ENCODE measurements at regions not wholly inside any gene's neighbourhood (a gene's known extent, or its start where the extent isn't known, plus 50 kb on each side); places are given as distances from the start of the nearest gene placed in this dataset.

DNA sequence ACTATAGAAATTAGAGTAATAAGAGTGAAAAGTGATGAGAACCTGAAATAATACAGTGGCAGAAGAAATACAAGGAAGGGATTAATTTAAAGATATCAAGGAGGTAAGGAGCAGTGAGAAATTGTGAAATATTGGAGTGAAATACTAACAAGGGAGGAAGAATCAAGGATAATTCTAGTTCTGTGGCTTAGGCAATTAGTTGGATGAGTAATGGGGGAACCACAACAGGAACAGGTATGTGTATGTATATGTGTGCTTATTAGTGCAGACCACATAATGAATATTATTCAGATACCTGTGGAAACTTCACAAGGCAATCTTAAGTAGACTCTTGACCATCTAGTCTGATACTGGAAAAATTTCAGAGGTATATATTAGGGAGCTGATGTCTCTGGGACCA, 143.3 kb downstream of the TINAG start:
- H3K27me3 Mint-ChIP-seq (ENCODE audit: insufficient read depth), result peaks cover 1% of the 10 kb centered on the region; the same call in 1 of the 2 replicates
- H3K36me3 Mint-ChIP-seq (ENCODE audit: low read depth), result no peaks in the 10 kb centered on the region
- TF ChIP-seq, protein P1, sequence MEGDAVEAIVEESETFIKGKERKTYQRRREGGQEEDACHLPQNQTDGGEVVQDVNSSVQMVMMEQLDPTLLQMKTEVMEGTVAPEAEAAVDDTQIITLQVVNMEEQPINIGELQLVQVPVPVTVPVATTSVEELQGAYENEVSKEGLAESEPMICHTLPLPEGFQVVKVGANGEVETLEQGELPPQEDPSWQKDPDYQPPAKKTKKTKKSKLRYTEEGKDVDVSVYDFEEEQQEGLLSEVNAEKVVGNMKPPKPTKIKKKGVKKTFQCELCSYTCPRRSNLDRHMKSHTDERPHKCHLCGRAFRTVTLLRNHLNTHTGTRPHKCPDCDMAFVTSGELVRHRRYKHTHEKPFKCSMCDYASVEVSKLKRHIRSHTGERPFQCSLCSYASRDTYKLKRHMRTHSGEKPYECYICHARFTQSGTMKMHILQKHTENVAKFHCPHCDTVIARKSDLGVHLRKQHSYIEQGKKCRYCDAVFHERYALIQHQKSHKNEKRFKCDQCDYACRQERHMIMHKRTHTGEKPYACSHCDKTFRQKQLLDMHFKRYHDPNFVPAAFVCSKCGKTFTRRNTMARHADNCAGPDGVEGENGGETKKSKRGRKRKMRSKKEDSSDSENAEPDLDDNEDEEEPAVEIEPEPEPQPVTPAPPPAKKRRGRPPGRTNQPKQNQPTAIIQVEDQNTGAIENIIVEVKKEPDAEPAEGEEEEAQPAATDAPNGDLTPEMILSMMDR (IDR thresholded peaks at IDR 0.05), result no peak
- no peak for DNase-seq
- H3K9me3 Mint-ChIP-seq, result no peaks in the 10 kb centered on the region
- H3K4me3 Mint-ChIP-seq, result no peak overlapping the region
- H3K4me1 Mint-ChIP-seq (ENCODE audit: low read depth), result no peaks in the 10 kb centered on the region
- no peak overlapping the region for H3K27ac Mint-ChIP-seq

DNA sequence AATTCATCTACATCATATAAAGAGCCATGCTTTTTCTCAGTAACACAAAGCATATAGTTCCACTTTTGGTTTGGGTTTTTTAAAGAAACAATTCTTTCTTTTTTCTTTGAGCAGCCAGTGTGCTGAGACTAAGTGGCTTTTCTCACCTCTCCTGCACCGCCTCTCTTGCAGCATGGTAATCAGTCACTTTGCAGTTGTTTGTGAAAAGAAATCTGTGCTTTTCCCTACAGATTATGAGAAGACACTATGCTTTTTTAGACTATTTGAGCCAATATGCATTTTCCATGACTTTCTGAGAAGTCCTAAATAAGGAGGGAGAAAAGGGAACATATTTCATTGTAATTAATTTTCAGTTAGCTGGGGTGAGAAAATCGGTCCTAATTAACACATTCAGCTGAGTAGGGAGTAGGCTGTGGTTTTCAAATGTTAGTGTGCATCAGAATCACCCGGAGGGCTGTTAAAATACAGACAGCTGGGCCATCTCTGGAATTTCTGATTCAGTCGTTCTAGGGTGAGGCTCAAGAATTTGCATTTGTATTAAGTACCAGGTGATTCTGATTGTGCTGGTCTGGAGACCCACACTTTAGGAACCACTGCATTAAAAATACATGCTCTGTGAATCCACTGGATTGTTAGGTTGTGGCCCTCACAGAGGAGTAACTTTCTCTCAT, 155.2 kb downstream of the TINAG start:
- H3K4me1 Mint-ChIP-seq (ENCODE audit: low read depth), result no peaks in the 10 kb centered on the region
- TF ChIP-seq, protein P1 (IDR thresholded peaks at IDR 0.05), result no peak
- peaks cover 3% of the 10 kb centered on the region; the same call in 1 of the 2 replicates for H3K9me3 Mint-ChIP-seq
- H3K27me3 Mint-ChIP-seq (ENCODE audit: insufficient read depth), result peaks cover 2% of the 10 kb centered on the region; the same call in 1 of the 2 replicates
- no peak overlapping the region for H3K4me3 Mint-ChIP-seq
- no peak overlapping the region for H3K27ac Mint-ChIP-seq
- DNase-seq, result no peak
- H3K36me3 Mint-ChIP-seq (ENCODE audit: low read depth), result no peaks in the 10 kb centered on the region

DNA sequence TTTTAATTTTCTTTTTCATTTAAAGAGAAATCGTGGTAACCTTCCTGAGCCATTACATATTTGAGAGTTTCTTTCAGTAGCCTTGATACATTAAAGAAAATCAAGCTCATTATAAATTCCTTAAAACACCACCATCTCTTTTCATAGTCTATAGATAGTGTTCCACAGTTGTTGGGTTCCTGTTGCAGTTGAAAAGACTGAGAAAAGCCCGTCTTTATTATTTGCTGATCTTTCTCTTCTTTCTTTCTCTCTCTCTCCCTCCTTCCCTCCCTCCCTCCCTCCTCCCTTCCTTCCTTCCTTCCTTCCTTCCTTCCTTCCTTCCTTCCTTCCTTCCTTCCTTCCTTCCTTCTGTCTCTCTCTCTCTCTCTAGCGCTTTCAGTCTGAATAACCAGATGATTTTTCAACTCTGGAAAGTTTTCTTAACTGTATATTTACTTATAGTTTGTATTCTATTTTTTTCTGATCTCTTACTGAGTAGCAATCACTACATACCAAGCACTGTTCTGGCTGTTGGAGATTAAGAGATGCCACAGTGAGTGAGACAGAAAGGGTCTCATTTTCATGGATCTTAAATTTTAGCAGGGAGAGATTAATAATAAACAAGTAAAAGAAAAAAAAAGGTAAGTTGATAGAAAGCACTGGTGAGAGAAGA, 157.5 kb downstream of the TINAG start:
- DNase-seq, result no peak

DNA sequence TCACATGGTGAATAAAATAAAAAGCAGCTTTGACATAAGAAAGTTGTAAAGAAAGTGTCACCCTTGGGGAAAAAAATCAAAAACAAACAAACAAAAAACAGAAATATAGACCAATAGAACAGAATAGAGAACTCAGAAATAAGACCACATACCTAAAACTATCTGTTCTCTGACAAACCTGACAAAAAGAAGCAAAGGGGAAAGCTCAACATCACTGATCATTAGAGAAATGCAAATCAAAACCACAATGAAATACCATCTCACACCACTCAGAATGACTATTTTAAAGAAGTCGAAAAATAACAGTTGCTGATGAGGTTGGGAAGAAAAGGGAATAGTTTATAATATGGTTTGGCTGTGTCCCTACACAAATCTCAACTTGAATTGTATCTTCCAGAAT, 159.1 kb downstream of the TINAG start:
- H3K27ac Mint-ChIP-seq, result no peak overlapping the region
- TF ChIP-seq, protein P1 (IDR thresholded peaks at IDR 0.05), result no peak
- no peaks in the 10 kb centered on the region for H3K9me3 Mint-ChIP-seq
- no peak for DNase-seq
- no peaks in the 10 kb centered on the region for H3K36me3 Mint-ChIP-seq (ENCODE audit: low read depth)
- no peaks in the 10 kb centered on the region for H3K4me1 Mint-ChIP-seq (ENCODE audit: low read depth)
- peaks cover 2% of the 10 kb centered on the region; the same call in 1 of the 2 replicates for H3K27me3 Mint-ChIP-seq (ENCODE audit: insufficient read depth)
- H3K4me3 Mint-ChIP-seq, result no peak overlapping the region

More for the DNA sequence above, 157.5 kb downstream of the TINAG start:
- Mint-ChIP-seq H3K27ac (no peak overlapping the region), H3K27me3 (ENCODE audit: insufficient read depth) (peaks cover 2% of the 10 kb centered on the region; the same call in 1 of the 2 replicates), H3K9me3 (no peaks in the 10 kb centered on the region), H3K4me3 (no peak overlapping the region), H3K36me3 (ENCODE audit: low read depth) (no peaks in the 10 kb centered on the region), H3K4me1 (ENCODE audit: low read depth) (no peaks in the 10 kb centered on the region)
- TF ChIP-seq, protein P1 (IDR thresholded peaks at IDR 0.05), result no peak

DNA sequence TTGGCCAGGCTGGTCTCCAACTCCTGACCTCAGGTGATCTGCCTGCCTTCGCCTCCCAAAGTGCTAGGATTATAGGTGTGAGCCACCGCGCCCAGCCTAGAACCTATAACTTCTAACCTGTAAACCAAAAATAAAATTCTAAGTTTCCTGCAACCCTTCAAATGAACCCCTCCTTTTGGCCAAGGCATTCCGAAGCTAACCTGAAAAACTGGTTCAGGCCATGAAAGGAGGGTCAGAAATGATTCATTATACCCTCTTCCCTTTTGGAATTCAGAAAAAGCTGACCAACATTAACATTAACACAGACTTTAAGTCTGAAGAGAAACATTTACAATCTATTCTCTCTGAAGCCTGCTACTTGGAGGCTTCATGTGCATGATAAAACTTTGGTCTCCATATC, 165.1 kb downstream of the TINAG start:
- Mint-ChIP-seq H3K36me3 (ENCODE audit: low read depth) (no peaks in the 10 kb centered on the region), H3K4me1 (ENCODE audit: low read depth) (no peaks in the 10 kb centered on the region), H3K4me3 (no peak overlapping the region), H3K9me3 (no peaks in the 10 kb centered on the region), H3K27ac (no peak overlapping the region), H3K27me3 (ENCODE audit: insufficient read depth) (no peaks in the 10 kb centered on the region)
- TF ChIP-seq, protein P1 (IDR thresholded peaks at IDR 0.05), result no peak
- no peak for DNase-seq
